GM23248 (cell line): ENCODE measurements at regions not wholly inside any gene's neighbourhood (a gene's known extent, or its start where the extent isn't known, plus 50 kb on each side); places are given as distances from the start of the nearest gene placed in this dataset.

ENCODE experiments used
- DNase-seq: peaks from one replicate; pipeline ENCODE4 v3.0.0-alpha.2; 2015
- H2AFZ ChIP-seq: fragments of 200-600 bp; sonication (generic); 2 replicates; pipeline ENCODE4 v1.6.1; 2016; ENCODE audit warnings: antibody characterized with exemption
- H3F3A ChIP-seq: fragments of 200-600 bp; sonication (generic); 2 replicates; pipeline ENCODE4 v1.6.1; 2016; ENCODE audit warnings: mild to moderate bottlenecking, antibody characterized with exemption, mixed run types; ENCODE audit not compliant: insufficient read depth
- H3K27ac ChIP-seq: fragments of 200-600 bp; sonication (generic); 2 replicates; pipeline ENCODE4 v1.5.1; 2016; ENCODE audit warnings: mild to moderate bottlenecking
- H3K27me3 ChIP-seq: fragments of 200-600 bp; sonication (generic); replicated peaks from 2 replicates; pipeline ENCODE4 v1.6.1; 2016; ENCODE audit warnings: mild to moderate bottlenecking; ENCODE audit not compliant: insufficient read depth
- H3K36me3 ChIP-seq: fragments of 200-600 bp; sonication (generic); 2 replicates; pipeline ENCODE4 v1.6.1; 2016; ENCODE audit warnings: low read depth, mild to moderate bottlenecking
- H3K4me1 ChIP-seq: fragments of 200-600 bp; sonication (generic); 2 replicates; pipeline ENCODE4 v1.6.1; 2016; ENCODE audit warnings: mild to moderate bottlenecking; ENCODE audit not compliant: insufficient read depth
- H3K4me2 ChIP-seq: fragments of 200-600 bp; sonication (generic); one replicate; pipeline ENCODE4 v1.6.1; 2016; ENCODE audit warnings: mild to moderate bottlenecking; ENCODE audit not compliant: unreplicated experiment
- H3K4me3 ChIP-seq: fragments of 200-600 bp; sonication (generic); 2 replicates; pipeline ENCODE4 v1.5.1; 2016; ENCODE audit warnings: mild to moderate bottlenecking
- H3K79me2 ChIP-seq: fragments of 200-600 bp; sonication (generic); 2 replicates; pipeline ENCODE4 v1.6.1; 2016; ENCODE audit warnings: mild to moderate bottlenecking; ENCODE audit not compliant: insufficient read depth
- H3K9ac ChIP-seq: fragments of 200-600 bp; sonication (generic); 2 replicates; pipeline ENCODE4 v1.6.1; 2016; ENCODE audit warnings: mild to moderate bottlenecking
- H3K9me2 ChIP-seq: fragments of 200-600 bp; sonication (generic); 2 replicates; pipeline ENCODE4 v1.6.1; 2016; ENCODE audit warnings: mixed run types, mild to moderate bottlenecking, moderate library complexity; ENCODE audit not compliant: insufficient read depth
- H3K9me3 ChIP-seq: fragments of 200-600 bp; sonication (generic); one replicate; pipeline ENCODE4 v1.6.1; 2017; ENCODE audit warnings: low read depth
- H4K20me1 ChIP-seq: fragments of 200-600 bp; sonication (generic); 2 replicates; pipeline ENCODE4 v1.6.0; 2016; ENCODE audit not compliant: insufficient read depth
- EZH2 ChIP-seq: fragments of 200-600 bp; sonication (generic); IDR thresholded peaks from 2 replicates; pipeline ENCODE4 v1.6.1; 2018; ENCODE audit warnings: antibody characterized with exemption, mild to moderate bottlenecking; ENCODE audit not compliant: insufficient read depth, poor library complexity, severe bottlenecking
- EZH2phosphoT487 ChIP-seq: fragments of 200-600 bp; sonication (generic); IDR thresholded peaks from 2 replicates; pipeline ENCODE4 v1.6.1; 2018; ENCODE audit warnings: antibody characterized with exemption, moderate library complexity, mild to moderate bottlenecking, low read depth; ENCODE audit not compliant: insufficient read depth
- WGBS, 2 experiments: methylation state at CpG; one replicate each; pipeline ENCODE4 v1.1.6; 2015 to 2017; ENCODE audit warnings: low lambda C conversion rate in 2 of 2, low coverage in 1 of 2; ENCODE audit errors: missing lambda C conversion rate in 2 of 2; 5-methylcytosine and 5-hydroxymethylcytosine counted together
- in situ Hi-C: fragments of 300-500 bp; cut with MboI; formaldehyde crosslinking; loops from 2 replicates; pipeline ENCODE4 v1.15.0; 2020

DNA sequence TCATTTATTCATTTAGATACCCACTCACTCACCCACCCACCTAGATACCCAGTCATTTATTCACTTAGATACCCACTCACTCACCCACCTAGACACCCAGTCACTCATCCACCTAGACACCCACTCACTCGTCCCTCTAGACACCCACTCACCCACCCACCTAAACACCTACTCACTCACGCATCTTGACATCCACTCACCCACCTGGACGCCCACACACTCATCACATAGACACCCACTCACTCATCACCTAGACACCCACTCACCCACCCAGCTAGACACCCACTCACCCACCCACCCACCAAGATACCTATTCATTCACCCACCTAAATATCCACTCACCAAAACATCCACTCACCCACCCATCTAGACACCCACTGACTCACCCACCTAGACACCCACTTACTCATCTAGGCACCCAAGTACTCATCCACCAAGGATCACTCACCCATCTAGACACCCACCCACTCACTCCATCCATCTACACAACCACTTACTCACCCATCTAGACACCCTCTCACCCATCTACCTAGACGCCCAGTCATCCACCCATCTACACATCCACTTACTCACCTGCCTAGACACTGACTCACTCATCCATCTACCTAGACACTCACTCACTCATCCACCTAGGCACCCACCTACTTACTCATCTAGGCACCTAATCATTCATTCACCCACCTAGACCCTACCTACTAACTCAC lies 723.7 kb upstream of the RAB6C start:
- 46 to 53% methylated on average over 4 of the region's 4 CpGs for WGBS, 2 experiments
- no peaks in the 10 kb centered on the region for H3K9me2 ChIP-seq
- no peak overlapping the region for H3K4me3 ChIP-seq
- H3K4me2 ChIP-seq: no peak overlapping the region
- in situ Hi-C loops: no loop called here
- H3K36me3 ChIP-seq: no peaks in the 10 kb centered on the region
- no peak overlapping the region for H3K27ac ChIP-seq
- no peaks in the 10 kb centered on the region for H3K4me1 ChIP-seq
- no peaks in the 10 kb centered on the region for H3K9me3 ChIP-seq
- DNase-seq: no peak
- no peaks in the 10 kb centered on the region for H3K27me3 ChIP-seq
- TF ChIP-seq EZH2 (no peak), EZH2phosphoT487 (no peak)
- H3F3A ChIP-seq: no peaks in the 10 kb centered on the region
- no peaks in the 10 kb centered on the region for H3K79me2 ChIP-seq
- no peaks in the 10 kb centered on the region for H4K20me1 ChIP-seq
- H3K9ac ChIP-seq: no peak overlapping the region
- no peak overlapping the region for H2AFZ ChIP-seq

DNA sequence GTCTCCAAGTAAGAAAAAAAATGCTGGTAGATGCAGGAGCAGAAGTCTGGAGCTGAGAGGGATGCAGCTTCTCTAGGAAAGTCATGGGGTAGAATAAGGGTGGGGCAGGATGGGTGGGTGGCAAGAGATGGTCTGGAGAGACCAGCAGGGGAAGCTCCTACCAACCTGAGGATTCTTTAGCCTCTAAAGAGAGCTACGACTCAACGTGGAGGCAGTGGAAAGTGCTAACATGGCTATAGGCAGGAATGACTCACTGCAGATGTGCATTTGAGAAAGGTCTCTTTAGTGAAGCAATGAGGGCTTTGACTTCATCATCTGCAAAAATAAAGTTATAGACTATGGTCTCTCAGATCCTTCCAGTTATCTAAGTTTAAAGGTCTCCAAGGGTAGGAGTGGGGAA lies 722.8 kb upstream of the RAB6C start:
- 22 to 38% methylated on average over 2 of the region's 2 CpGs for WGBS, 2 experiments
- in situ Hi-C loops: no loop called here

DNA sequence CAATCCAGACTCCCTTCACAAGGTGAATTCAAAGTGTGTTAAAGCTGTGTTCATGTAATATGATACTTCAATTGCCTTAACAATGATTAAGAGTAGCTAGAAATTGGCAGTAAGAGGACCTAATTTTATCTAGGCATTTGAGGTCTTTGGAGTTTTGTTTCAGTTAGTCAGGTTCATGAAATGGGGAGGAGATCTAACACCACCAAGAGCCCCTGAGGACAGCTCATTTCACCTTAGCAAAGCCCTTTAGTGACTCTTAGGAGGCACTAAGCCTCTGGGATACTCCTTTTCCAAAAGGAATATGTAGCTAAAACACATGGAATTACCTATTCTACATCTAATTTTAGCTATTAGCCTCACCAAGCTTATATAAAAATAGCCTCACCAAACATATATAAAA lies 716.5 kb upstream of the RAB6C start:
- Histone ChIP-seq H3K9me2 (no peaks in the 10 kb centered on the region), H3K27ac (no peak overlapping the region), H3K9me3 (peaks cover 5% of the 10 kb centered on the region), H3K4me3 (no peak overlapping the region), H3F3A (no peaks in the 10 kb centered on the region), H3K9ac (no peak overlapping the region), H3K27me3 (no peaks in the 10 kb centered on the region), H3K4me2 (no peak overlapping the region), H3K4me1 (no peaks in the 10 kb centered on the region), H4K20me1 (no peaks in the 10 kb centered on the region), H3K79me2 (no peaks in the 10 kb centered on the region), H2AFZ (no peak overlapping the region), H3K36me3 (no peaks in the 10 kb centered on the region)
- DNase-seq: no peak
- in situ Hi-C loops: no loop called here
- TF ChIP-seq EZH2: no peak
- no peak for TF ChIP-seq EZH2phosphoT487

More for the DNA sequence above, 722.8 kb upstream of the RAB6C start:
- Histone ChIP-seq H3K9me2 (no peaks in the 10 kb centered on the region), H3K4me1 (no peaks in the 10 kb centered on the region), H3K27me3 (no peaks in the 10 kb centered on the region), H3K27ac (no peak overlapping the region), H3K4me3 (no peak overlapping the region), H3K9ac (no peak overlapping the region), H3K4me2 (no peak overlapping the region), H3F3A (no peaks in the 10 kb centered on the region), H4K20me1 (no peaks in the 10 kb centered on the region), H3K36me3 (no peaks in the 10 kb centered on the region), H2AFZ (no peak overlapping the region), H3K79me2 (no peaks in the 10 kb centered on the region), H3K9me3 (no peaks in the 10 kb centered on the region)
- no peak for DNase-seq
- TF ChIP-seq EZH2phosphoT487 (no peak), EZH2 (no peak)

DNA sequence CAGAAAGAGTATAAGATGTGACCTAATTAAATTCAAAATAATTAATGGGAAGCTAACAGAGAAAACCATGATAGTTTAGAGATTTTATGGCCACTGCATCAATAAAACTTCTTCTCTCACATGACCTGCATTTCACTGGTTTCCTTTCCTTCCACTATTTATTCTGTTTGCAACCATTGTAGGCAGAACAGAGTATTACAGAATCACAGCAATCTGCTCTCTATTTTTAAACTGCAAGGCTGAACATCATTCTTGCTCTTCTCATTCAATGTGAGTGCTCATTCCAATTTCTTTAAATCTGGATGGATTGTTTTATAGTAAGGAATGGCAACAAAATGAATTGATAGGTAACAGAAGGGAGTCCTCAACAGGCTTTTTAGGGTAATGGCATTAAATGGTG lies 715.5 kb upstream of the RAB6C start:
- H3K9me3 ChIP-seq: peaks cover 11% of the 10 kb centered on the region
- H3K79me2 ChIP-seq: no peaks in the 10 kb centered on the region
- DNase-seq: no peak
- H3K4me3 ChIP-seq: no peak overlapping the region
- no peaks in the 10 kb centered on the region for H3F3A ChIP-seq
- H3K27ac ChIP-seq: no peak overlapping the region
- H3K9me2 ChIP-seq: no peaks in the 10 kb centered on the region
- H3K27me3 ChIP-seq: no peaks in the 10 kb centered on the region
- no peak overlapping the region for H3K4me2 ChIP-seq
- H3K9ac ChIP-seq: no peak overlapping the region
- no peak overlapping the region for H2AFZ ChIP-seq
- H3K36me3 ChIP-seq: no peaks in the 10 kb centered on the region
- in situ Hi-C loops: no loop called here
- no peaks in the 10 kb centered on the region for H4K20me1 ChIP-seq
- TF ChIP-seq EZH2phosphoT487 (no peak), EZH2 (no peak)
- H3K4me1 ChIP-seq: no peaks in the 10 kb centered on the region

DNA sequence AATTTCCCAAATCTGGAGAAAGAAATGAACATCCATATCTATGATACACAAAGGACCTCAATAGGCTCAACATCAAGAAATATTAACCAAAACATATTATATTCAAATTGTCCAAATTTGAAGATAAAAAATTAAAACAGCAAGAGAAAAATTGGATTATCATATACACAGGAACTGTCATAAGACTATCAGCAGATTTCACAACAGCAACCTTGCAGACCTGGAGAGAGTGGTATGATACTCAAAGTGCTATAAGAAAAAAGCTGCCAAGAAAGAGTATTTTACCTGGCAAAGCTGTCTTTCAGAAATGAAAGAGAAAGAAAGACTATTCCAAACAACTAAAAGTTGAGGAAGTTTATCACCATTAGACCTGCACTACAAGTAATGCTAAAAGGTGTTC lies 711.9 kb upstream of the RAB6C start:
- Histone ChIP-seq H3K9ac (no peak overlapping the region), H3K36me3 (no peaks in the 10 kb centered on the region), H3K9me2 (no peaks in the 10 kb centered on the region), H3K9me3 (peaks cover 11% of the 10 kb centered on the region), H3K4me3 (no peak overlapping the region), H3K4me1 (no peaks in the 10 kb centered on the region), H3F3A (no peaks in the 10 kb centered on the region), H3K79me2 (no peaks in the 10 kb centered on the region), H4K20me1 (no peaks in the 10 kb centered on the region), H3K27me3 (no peaks in the 10 kb centered on the region), H2AFZ (no peak overlapping the region), H3K27ac (no peak overlapping the region), H3K4me2 (no peak overlapping the region)
- no peak for TF ChIP-seq EZH2
- TF ChIP-seq EZH2phosphoT487: no peak
- DNase-seq: no peak
- in situ Hi-C loops: no loop called here
